ENCODE measurements at regions not wholly inside any gene's neighbourhood (a gene's known extent, or its start where the extent isn't known, plus 50 kb on each side); places are given as distances from the start of the nearest gene placed in this dataset.

GRCh38 chr13:27673911-27674310 lies 52.2 kb downstream of the POLR1D start:
- no peak for DNase-seq

GRCh38 chr13:27678306-27679040 lies 56.8 kb downstream of the POLR1D start:
- DNase-seq = no peak

- DNase-seq = no peak
These were observed 57.7 kb downstream of the POLR1D start for GRCh38 chr13:27679396-27679795.

- DNase-seq = no peak
These were observed 58.2 kb downstream of the POLR1D start for GRCh38 chr13:27679896-27680295.

- DNase-seq = no peak
These were observed 58.8 kb downstream of the POLR1D start for GRCh38 chr13:27680465-27680864.

GRCh38 chr13:27691207-27691606 lies 69.5 kb downstream of the POLR1D start:
- DNase-seq = no peak

GRCh38 chr13:27696731-27697130 lies 75.0 kb downstream of the POLR1D start:
- DNase-seq = no peak

GRCh38 chr13:27699952-27700351 lies 78.3 kb downstream of the POLR1D start:
- DNase-seq = no peak

- DNase-seq = no peak
These were observed 83.0 kb downstream of the POLR1D start for GRCh38 chr13:27704681-27705080.

- DNase-seq = no peak
These were observed 84.0 kb upstream of the GSX1 start for GRCh38 chr13:27708325-27708724.

GRCh38 chr13:27709779-27710178 lies 82.5 kb upstream of the GSX1 start:
- no peak for DNase-seq

- DNase-seq = peak in 1 of 2 experiments; percentile 8
These were observed 79.9 kb upstream of the GSX1 start for GRCh38 chr13:27712421-27712820.

GRCh38 chr13:27713767-27714166 lies 78.5 kb upstream of the GSX1 start:
- DNase-seq = no peak

- no peak for DNase-seq
These were observed 70.6 kb upstream of the GSX1 start for GRCh38 chr13:27721681-27722080.

- DNase-seq = no peak
These were observed 64.0 kb upstream of the GSX1 start for GRCh38 chr13:27728271-27728670.

- DNase-seq = no peak
These were observed 62.1 kb upstream of the GSX1 start for GRCh38 chr13:27730191-27730590.
